ENCODE measurements at regions not wholly inside any gene's neighbourhood (a gene's known extent, or its start where the extent isn't known, plus 50 kb on each side); places are given as distances from the start of the nearest gene placed in this dataset.

GRCh38 chr20:61121661-61122060 lies 130.4 kb upstream of the CDH4 start:
- no peak for DNase-seq

GRCh38 chr20:61123286-61123685 lies 128.8 kb upstream of the CDH4 start:
- no peak for DNase-seq

GRCh38 chr20:61123751-61124368 lies 128.2 kb upstream of the CDH4 start:
- DNase-seq = no peak

- no peak for DNase-seq
Measured at GRCh38 chr20:61125076-61125475, 127.0 kb upstream of the CDH4 start.

GRCh38 chr20:61125546-61126180 lies 126.4 kb upstream of the CDH4 start:
- DNase-seq = no peak

GRCh38 chr20:61126369-61127195 lies 125.5 kb upstream of the CDH4 start:
- DNase-seq = no peak

- no peak for DNase-seq
Measured at GRCh38 chr20:61127311-61128039, 124.6 kb upstream of the CDH4 start.

GRCh38 chr20:61128701-61129269 lies 123.3 kb upstream of the CDH4 start:
- DNase-seq = no peak

- DNase-seq = no peak
Measured at GRCh38 chr20:61129311-61129710, 122.8 kb upstream of the CDH4 start.

- DNase-seq = no peak
Measured at GRCh38 chr20:61130156-61130555, 121.9 kb upstream of the CDH4 start.

GRCh38 chr20:61131944-61132343 lies 120.1 kb upstream of the CDH4 start:
- no peak for DNase-seq

GRCh38 chr20:61133611-61134010 lies 118.5 kb upstream of the CDH4 start:
- DNase-seq = no peak

- DNase-seq = no peak
Measured at GRCh38 chr20:61134296-61135030, 117.6 kb upstream of the CDH4 start.

- no peak for DNase-seq
Measured at GRCh38 chr20:61135266-61135665, 116.8 kb upstream of the CDH4 start.

GRCh38 chr20:61135968-61136367 lies 116.1 kb upstream of the CDH4 start:
- DNase-seq = no peak

- DNase-seq = no peak
Measured at GRCh38 chr20:61138566-61138965, 113.5 kb upstream of the CDH4 start.

GRCh38 chr20:61139031-61139430 lies 113.0 kb upstream of the CDH4 start:
- no peak for DNase-seq

GRCh38 chr20:61140576-61140975 lies 111.5 kb upstream of the CDH4 start:
- no peak for DNase-seq

- DNase-seq = no peak
Measured at GRCh38 chr20:61146023-61146422, 106.0 kb upstream of the CDH4 start.

- no peak for DNase-seq
Measured at GRCh38 chr20:61149636-61150035, 102.4 kb upstream of the CDH4 start.

GRCh38 chr20:61157301-61157700 lies 94.8 kb upstream of the CDH4 start:
- DNase-seq = no peak

GRCh38 chr20:61159957-61160686 lies 91.9 kb upstream of the CDH4 start:
- DNase-seq = no peak
